Kidney tubule cell (primary cell): ENCODE measurements at regions not wholly inside any gene's neighbourhood (a gene's known extent, or its start where the extent isn't known, plus 50 kb on each side); places are given as distances from the start of the nearest gene placed in this dataset.

Experiments
- DNase-seq: peaks from one replicate; pipeline ENCODE4 v3.0.0-alpha.2; 2018; ENCODE audit warnings: low spot score

- no peak for DNase-seq
Measured at GRCh38 chr18:42474577-42474976, 519.5 kb downstream of the PIK3C3 start.

DNA sequence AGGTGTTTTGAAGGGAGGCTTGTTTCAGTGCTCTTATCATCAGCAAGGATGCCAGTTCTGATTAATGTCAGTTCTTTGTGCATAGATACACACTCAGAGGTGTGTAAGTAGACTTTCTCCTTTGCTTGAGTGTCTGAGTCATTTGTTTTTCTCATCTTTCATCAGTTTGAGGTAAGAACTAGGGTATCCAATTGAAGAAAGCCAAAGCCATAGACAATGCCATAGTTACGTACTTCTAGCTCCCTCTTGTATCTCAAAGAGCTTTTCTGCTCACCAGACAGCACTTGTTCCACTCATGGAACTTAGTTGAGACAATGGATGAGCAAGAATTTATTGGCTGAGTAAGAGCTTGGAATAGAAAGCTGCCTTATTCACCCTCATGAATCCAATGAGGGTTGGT, 520.1 kb downstream of the PIK3C3 start:
- DNase-seq, result no peak

- DNase-seq, result peak; percentile 79
Measured at GRCh38 chr18:42477267-42477666, 522.2 kb downstream of the PIK3C3 start.

GRCh38 chr18:42480441-42480840, 525.4 kb downstream of the PIK3C3 start:
- no peak for DNase-seq

DNA sequence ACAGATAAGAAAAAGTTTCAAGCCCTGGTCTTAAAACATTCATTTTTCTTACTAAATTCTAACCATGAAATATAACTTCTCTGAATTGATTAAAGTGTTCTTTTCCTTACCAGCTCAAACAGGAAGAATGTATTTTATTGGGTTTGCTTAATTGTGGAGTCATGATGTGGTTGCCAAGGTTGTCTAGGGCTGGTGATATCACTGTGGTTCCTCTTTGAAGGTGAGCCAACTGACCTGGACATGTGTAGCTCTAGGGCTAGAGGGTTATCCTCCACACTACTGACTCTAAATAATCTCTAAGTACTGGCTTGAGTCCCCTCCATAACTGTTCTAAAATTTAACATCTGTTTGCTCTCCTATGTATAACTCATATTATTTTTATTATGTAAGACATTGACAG, 529.6 kb downstream of the PIK3C3 start:
- DNase-seq, result peak; percentile 47

- DNase-seq, result peak; percentile 42
Measured at GRCh38 chr18:42486271-42486670, 531.2 kb downstream of the PIK3C3 start.

DNA sequence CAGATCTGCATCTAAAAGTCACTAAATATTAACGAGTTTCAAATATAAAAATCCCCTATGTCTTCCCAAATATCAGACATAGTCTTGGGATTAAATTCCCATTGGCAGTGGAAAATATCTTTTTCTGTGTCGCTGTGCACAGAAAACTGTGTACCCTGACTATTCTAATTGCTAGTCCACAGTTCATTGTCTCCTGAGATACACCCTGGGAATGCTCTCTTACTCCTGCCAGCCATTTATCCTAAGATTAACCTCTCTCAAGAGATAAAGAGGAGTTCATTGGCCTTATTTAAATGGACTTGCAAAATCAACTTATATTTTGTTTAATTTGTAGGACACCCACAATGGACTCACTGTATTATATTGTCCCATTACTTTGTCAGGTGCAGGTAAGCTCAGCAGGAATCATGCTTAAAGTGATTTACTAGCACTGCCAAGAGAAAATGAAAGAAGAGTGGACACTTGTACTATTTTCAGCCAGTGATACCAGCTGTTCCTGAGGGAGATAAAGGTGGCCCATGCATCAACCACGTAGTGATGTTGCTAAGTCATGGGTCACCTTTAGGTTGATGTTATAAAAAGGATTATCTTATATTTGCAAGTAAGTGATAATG, 553.8 kb downstream of the PIK3C3 start:
- no peak for DNase-seq

- DNase-seq, result peak; percentile 74
Measured at GRCh38 chr18:42509750-42510415, 554.8 kb downstream of the PIK3C3 start.

DNA sequence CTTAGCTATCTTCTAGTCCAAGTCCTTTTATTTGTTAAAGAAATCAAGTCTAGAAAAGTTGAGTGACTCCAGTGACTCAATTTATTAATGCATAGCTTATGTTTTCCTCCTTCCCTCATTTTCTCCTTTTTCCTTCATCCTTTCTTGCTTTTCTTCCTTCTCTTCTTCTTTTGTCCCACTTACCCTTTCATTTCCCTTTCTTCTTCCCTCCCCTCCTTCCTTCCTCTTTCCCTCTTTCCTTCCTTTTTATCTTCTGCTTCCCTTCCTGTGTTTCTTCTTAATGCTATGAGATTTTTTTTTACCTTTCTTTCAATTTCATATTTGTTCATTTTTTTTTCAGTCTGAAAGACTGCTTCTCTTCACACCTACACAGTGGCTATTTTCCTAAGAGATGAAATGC, 555.5 kb downstream of the PIK3C3 start:
- no peak for DNase-seq

- DNase-seq, result no peak
Measured at GRCh38 chr18:42513441-42513840, 558.4 kb downstream of the PIK3C3 start.

GRCh38 chr18:42514512-42514911, 559.5 kb downstream of the PIK3C3 start:
- DNase-seq, result peak; percentile 90

DNA sequence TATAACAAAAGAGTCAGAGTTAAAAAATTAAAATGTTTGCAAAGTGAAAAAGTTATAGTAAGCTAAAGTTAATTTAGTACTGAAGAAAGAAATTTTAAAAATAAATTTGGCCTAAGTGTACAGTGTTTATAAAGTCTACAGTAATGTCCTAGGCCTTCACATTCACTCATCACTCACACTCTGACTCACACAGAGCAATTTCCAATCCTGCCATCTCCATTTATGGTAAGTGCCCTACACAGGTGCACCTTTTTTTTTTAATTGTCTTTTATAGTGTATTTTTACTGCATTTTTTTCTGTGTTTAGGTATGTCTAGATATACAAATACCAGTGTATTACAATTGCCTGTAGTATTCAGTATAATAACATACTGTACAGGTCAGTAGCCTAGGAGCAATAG, 562.9 kb downstream of the PIK3C3 start:
- DNase-seq, result peak; percentile 74

DNA sequence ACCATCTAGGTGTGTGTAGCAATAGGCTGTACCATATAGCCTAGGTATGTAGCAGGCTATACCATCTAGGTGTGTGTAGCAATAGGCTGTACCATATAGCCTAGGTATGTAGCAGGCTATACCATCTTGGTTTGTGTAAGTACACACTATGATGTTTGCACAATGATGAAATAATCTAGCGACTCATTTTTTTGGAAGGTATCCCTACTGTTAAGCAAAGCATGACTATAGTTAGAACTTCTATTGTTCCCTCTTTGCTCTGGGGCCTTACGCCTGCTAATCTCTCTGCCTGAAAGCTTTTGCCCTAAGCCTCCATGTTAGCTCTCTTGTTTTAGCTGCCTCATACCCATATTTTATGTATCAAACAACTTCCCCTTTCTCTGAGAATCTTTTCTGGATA, 563.3 kb downstream of the PIK3C3 start:
- peak; percentile 74 for DNase-seq

GRCh38 chr18:42520138-42520537, 565.1 kb downstream of the PIK3C3 start:
- DNase-seq, result no peak

GRCh38 chr18:42525905-42526304, 570.9 kb downstream of the PIK3C3 start:
- DNase-seq, result peak; percentile 44

GRCh38 chr18:42527766-42528165, 572.7 kb downstream of the PIK3C3 start:
- no peak for DNase-seq

GRCh38 chr18:42530276-42530675, 575.2 kb downstream of the PIK3C3 start:
- DNase-seq, result no peak

- no peak for DNase-seq
Measured at GRCh38 chr18:42532119-42532518, 577.1 kb downstream of the PIK3C3 start.

GRCh38 chr18:42533009-42533575, 578.1 kb downstream of the PIK3C3 start:
- no peak for DNase-seq

- no peak for DNase-seq
Measured at GRCh38 chr18:42533616-42534015, 578.6 kb downstream of the PIK3C3 start.

DNA sequence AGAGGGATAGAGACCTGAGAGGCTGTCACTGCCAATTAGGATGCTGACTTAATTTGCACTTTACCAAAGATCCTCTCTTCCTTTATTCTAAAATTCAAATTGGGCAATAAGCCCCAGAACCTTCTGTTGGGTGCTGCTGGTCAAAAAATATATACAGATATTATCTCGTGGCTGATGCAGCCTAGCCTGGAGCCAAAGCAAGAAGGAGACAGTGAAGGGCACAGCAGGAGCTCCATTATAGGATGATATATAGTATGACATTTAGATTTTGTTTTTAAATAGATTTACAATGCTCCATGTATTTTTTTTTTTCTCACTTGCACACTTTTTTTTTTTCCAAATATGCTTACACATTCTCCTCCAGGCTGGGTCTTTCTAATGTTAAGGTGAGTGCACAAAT, 579.3 kb downstream of the PIK3C3 start:
- no peak for DNase-seq

- no peak for DNase-seq
Measured at GRCh38 chr18:42536442-42536841, 579.0 kb downstream of the RIT2 start.

GRCh38 chr18:42537291-42537690, 578.2 kb downstream of the RIT2 start:
- DNase-seq, result no peak

GRCh38 chr18:42544901-42545300, 570.6 kb downstream of the RIT2 start:
- no peak for DNase-seq
